ENCODE measurements at regions not wholly inside any gene's neighbourhood (a gene's known extent, or its start where the extent isn't known, plus 50 kb on each side); places are given as distances from the start of the nearest gene placed in this dataset.
"Not testable (repeated sequence)": the region's sequence is repeated elsewhere in the genome, so short reads cannot be mapped to it uniquely, and the experiment has no call there.

DNA sequence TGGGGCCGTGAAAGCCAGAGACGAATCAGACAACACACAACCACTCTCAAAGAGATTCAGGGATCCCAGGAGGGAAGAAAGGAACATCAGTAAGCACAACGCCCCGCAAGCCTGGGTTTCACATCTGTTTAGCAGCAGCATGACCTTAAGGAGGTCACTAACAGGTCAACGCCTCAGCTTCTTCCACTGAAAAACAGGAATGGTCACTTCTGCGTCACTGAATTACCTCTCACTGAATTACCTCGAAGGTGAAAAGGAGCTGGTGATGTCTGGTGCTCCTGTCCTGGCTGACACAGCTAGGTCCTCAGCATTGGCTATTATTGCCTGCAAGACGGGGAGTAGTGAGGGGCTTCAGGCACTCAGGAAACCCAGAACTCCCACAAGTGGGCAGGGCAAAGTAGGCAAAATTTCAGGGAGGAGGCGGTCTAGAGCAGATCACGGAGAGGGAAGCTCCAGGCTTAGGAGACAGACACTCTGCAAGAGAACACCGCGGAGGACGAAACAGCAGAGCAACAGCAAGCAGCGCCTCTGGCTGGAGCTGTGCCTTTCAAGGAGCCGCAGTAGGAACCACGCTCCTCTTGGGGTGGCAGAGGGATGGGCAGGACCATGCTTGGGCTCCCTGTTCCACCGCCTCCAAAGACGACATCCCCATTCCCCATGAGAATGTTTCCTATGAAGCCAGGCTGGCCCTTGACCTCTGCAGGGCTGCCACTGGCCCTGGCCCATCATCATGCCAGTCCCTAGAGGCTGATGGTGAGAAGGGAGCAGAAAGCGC lies 108.4 kb downstream of the SINHCAF start:
- DNase-seq = no peak

DNA sequence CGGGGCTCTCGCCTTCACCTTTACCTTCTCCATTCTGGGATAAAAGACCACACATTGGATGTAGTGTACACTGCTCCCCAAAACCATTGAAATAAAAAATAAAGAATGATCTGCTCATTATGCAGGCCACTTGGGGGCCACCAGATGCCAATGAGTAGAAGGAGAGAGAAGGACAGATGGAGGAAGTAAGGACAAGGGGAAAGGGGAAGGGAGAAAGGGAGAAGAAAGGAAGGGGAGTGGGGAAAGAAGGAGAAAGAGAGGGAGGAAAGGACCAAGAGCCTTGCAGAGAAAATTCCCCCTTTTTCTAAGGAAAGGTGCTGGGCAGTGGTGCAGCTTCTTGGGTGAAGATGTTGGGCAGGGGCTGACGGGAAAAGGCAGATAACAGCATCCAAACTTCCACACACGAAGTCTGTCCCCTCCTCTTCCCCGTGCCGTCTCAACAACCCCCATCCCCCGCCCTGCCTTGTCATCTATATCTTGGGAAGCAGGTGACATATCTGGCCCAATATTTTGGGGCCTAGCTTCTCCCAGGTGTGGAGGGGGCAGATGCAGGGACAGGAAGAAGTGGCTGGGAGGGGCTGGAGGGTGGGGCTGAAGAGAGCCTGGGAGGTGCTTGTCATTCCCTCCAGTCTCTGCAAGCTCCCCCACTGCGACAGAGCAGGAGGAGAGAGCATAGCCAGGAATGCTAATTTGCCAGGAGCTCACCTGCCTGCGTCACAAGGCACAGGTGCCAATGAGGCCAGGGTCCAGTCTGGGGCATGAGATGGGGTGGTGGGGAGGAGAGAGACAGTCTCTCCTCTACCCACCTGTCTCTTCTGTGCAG lies 107.5 kb downstream of the SINHCAF start:
- DNase-seq = no peak

GRCh38 chr12:31219521-31219920 lies 106.4 kb downstream of the SINHCAF start:
- DNase-seq = no peak

GRCh38 chr12:31220061-31220460 lies 105.9 kb downstream of the SINHCAF start:
- no peak for DNase-seq

GRCh38 chr12:31220633-31221550 lies 105.1 kb downstream of the SINHCAF start:
- DNase-seq = peak in 2 of 3 donors; percentile 30 to 32

- DNase-seq = no peak
These were observed 104.4 kb downstream of the SINHCAF start for GRCh38 chr12:31221551-31221945.

DNA sequence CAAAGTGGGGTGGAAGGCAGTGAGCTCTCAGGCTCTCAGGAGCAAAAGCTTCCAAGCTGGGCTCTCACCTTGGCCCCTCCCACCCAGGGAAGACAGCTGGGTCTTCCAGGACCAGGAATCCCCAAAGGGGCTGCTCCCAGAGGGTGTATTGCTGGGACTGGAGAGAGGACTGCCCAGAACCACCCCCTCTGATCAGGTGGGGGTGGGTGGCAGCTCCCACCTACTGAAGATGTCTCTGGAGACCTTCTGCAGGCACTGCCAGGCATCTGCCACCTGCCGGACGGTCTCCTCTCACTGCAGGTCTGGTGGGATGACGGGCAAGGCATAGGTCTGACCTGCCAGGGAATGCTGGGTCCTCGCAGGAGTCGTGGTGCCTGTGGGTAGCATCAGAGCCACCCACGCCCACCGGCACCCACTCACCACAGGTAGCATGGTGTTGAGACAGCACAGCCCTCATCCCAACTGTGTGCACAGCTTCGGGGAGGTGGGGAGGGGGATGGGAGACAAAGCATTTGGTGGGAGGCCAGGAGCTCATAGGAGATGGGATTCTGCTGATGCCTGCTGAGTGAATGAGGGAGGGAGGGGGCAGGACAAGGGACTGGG lies 103.2 kb downstream of the SINHCAF start:
- DNase-seq = no peak

DNA sequence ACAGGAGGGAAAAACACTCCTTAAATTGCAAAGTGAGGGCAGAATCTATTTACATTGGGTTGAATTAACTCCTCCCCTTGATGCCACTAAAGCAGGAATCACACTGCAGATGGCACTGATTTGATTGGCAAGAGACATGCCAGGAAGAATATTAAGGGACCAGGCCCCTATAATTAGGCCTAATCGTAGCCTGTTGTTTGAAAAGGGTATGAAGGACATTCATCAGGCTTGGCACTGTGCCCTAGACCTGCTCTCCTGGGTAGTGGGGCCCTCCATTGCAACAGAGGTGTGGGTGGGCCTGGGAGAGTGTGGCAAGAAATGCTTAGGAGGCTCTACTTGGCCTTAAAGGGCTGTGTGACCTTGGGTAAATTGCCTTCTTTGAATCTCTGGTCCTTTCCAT lies 102.3 kb downstream of the SINHCAF start:
- not testable (repeated sequence) for DNase-seq

DNA sequence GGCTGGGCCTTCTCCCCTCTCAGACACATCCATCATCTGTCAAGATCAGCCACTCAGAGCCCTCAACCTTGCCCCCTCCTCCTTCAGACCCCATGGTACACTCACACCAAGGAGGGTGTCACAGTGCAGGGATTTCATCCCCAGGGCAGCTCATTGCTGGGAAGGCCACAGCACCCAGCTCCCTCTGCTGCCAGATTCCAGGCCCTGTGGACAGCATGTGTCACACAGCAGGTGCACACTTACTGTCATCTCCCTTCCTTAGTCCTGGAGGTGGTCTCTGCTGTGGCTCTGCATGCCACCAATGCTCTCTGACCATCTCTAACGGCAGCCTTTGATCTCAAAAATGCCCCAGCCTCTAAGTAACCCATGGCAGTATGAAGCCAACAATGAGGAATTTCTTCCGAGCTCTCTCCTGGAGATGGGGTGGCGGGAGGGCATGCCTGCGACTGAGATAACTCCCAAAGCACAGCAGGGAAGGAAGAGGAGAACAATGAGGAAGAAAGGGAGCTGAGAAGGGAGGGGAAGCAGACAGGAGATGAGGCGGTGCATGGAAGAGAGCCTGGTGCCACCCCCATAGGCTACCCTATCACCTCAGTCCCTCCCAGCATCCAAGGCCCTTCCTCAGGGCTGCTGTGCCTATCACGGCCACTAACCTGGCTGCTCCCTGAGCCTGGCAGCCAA lies 101.0 kb downstream of the SINHCAF start:
- DNase-seq = no peak

DNA sequence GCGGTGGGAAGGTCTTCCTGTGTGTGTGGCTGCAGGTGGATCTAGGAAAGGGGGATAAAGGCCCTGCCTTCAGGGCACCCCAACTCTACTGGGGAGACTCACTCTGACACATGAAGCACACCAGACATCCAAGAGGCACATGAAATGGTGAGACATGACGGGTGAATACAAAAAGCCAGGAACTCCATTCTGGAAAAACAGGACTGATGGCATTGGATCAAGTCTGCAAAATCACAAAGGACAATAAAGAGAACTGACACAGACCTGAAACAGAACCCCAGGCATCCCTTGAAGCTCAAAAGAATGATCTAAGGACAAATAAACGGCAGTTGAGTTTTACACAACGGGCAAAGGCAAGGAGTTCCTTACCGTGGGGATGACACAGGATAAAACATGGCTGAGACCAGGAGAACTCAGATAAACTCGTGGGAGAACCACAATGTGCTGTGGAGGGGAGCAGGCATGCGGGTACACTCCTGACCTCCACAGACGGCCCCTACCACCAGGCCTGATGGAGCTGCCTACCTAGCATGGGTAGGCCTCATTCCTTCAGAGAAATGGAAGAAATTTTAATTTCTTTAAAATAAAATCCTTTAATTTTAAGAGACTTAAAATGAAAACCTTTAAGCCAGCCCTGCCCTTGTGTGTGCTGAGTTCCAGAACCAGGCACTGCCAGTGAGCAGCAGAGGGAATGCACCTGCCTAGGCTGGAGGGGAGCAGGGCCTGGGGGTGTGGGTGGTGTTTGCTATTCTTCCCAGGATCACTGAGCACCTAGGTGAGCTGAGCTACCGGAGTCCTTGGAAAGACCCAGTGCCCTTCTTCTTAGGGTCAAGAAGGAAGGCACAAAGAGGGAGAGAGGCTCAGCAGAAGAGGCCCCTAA lies 100.1 kb downstream of the SINHCAF start:
- no peak for DNase-seq

DNA sequence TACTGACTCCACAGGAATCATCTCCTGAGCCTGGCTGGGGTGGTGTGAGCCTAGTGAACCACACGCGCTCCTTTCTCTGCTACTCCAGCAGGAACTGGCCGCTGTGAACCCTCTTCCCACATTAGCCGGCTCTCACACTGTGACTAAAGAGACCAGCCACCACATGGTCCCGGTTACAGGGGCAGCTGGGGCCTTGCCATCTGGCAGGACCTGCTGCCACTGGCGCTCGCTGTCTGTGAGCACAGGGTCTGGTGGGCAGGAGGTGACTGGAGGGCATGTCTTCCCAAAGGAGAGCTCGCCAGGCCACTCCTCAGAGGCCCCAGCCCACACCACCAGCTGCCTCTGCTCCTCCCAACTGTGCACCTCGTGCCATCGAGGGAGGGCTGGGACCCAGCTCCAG lies 99.3 kb downstream of the SINHCAF start:
- no peak for DNase-seq

DNA sequence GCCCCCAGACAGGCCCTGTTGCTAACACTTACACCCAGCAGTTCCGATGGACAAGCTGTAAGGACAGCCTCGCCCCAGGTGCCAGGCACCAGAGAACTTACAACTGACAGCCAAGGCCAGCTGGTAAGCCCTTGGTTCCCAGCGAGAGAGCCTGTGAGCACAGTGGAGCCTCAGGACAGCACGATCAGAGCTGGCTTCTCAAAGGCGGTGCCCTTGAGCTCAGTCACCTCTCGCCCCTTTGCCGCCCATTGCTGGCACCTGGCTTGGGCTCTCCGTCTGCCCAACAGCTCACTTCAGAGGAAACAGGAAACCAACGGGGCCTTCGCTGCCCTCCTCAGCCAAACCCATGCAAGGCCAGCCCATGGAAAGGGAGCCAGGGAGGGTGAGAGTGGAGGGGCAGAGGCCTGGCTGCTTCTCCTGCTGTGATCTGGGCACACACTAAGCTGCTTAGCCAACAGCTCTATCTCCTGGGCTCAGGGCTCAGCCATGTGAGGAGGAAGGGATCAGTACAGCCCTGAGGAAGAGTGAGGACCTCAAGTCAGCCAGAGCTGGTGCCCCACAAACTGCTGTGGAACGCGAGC lies 98.5 kb downstream of the SINHCAF start:
- DNase-seq = no peak

GRCh38 chr12:31228811-31229792 lies 96.8 kb downstream of the SINHCAF start:
- DNase-seq = no peak

- DNase-seq = no peak
These were observed 95.9 kb downstream of the SINHCAF start for GRCh38 chr12:31230004-31230403.

Measured in suppressor macrophage treated with lipopolysaccharide for 1 hour (primary cell).